Liver (tissue), 3 donors: ENCODE measurements at regions not wholly inside any gene's neighbourhood (a gene's known extent, or its start where the extent isn't known, plus 50 kb on each side); places are given as distances from the start of the nearest gene placed in this dataset.

Source experiments
- CTCF ChIP-seq: fragments of 150-350 bp; IDR thresholded peaks from 2 replicates; pipeline ENCODE4 v1.5.1; 2017; ENCODE audit warnings: improper control_type of control experiment, low read depth, low read length; ENCODE audit not compliant: missing input control
- GABPA ChIP-seq, 2 donors: IDR thresholded peaks in 1 of 2; conservative IDR thresholded peaks in 1 of 2; 2 replicates each; pipeline ENCODE4 v1.6.1; 2016; ENCODE audit warnings: antibody characterized with exemption in 2 of 2, mild to moderate bottlenecking in 1 of 2, moderate library complexity in 1 of 2
- JUND ChIP-seq, 2 donors: IDR thresholded peaks; 2 replicates each; pipeline ENCODE4 v1.6.1; 2016; ENCODE audit warnings: antibody characterized with exemption in 2 of 2
- MAX ChIP-seq: IDR thresholded peaks from 2 replicates; pipeline ENCODE4 v1.6.1; 2016; ENCODE audit warnings: antibody characterized with exemption
- REST ChIP-seq: IDR thresholded peaks from 2 replicates; pipeline ENCODE4 v1.6.1; 2016; ENCODE audit warnings: antibody characterized with exemption, mild to moderate bottlenecking
- SP1 ChIP-seq: IDR thresholded peaks from 2 replicates; pipeline ENCODE4 v1.6.1; 2018; ENCODE audit warnings: antibody characterized with exemption, mild to moderate bottlenecking
- TAF1 ChIP-seq: conservative IDR thresholded peaks from 2 replicates; pipeline ENCODE4 v1.6.1; 2016; ENCODE audit warnings: antibody characterized with exemption, mild to moderate bottlenecking
- donor health status: healthy.
- donor health status: healthy.

GRCh38 chr18:65221115-65221514, 529.7 kb upstream of the CDH7 start:
- TF ChIP-seq JUND (IDR thresholded peaks at IDR 0.05) (no peak), CTCF (no peak), GABPA (IDR thresholded peaks at IDR 0.05 in 1 of 2, conservative IDR thresholded peaks at IDR 0.05 in 1 of 2) (no peak), SP1 (no peak), REST (no peak), TAF1 (no peak), MAX (no peak)
